ENCODE measurements at regions not wholly inside any gene's neighbourhood (a gene's known extent, or its start where the extent isn't known, plus 50 kb on each side); places are given as distances from the start of the nearest gene placed in this dataset.

DNA sequence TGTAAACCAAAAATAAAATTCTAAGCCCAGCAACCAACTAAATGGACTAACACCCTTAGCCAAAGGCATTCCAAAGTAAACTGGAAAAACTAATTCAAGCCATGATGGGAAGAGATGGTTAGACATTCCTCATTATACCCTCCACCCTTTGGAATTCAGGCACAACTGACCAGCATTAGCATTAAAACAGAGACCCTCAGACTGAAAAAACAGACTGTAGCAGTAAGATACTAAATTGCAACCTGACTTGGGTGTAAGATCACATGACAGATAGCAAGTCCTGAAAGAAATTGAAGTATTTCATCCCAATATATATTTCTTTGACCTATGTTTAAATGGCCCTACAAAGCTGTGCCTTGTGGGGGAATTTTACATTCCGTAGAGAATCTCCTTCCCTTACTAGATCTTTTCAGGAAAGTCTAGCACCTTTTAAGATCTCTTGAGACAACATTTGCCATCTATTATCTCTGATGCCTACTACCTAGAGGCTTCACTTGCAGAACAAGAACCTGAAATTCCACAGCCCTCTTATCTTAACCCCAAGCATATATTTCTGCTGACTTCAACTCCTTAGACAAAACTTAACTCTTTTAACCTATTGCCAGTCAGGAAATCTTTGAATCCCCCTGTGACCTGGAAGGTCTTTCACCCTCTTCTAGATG, 750.2 kb upstream of the IGFBP3 start:
- ATAC-seq, result peak; percentile 92
- H3K27ac Mint-ChIP-seq, result peak overlapping the region; percentile 83

DNA sequence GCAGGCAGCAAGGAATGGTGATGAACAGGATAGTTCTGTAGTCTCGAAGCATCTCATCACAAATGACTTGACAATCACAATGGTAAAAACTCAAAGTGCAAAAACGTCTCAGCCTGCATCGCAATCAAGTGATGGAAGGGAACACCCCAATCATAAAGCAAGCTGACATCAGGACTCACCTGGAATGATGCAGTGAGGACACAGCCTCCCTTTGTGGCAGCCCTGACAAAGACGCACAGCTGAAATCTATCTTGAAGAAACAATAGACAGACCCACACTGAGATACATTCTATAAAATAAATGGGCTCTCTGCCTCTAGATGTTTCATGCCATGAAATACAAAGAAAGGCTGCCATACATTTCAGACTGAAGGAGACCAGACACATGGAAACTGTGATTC, 748.0 kb upstream of the IGFBP3 start:
- ATAC-seq (no peak), DNase-seq (ENCODE audit: low spot score) (no peak)
- POLR2A ChIA-PET, result no interaction called here
- Mint-ChIP-seq H3K9me3 (peaks cover 28% of the 10 kb centered on the region), H3K27me3 (ENCODE audit: low read depth) (no peaks in the 10 kb centered on the region), H3K4me3 (no peak overlapping the region), H3K36me3 (peaks cover 17% of the 10 kb centered on the region), H3K27ac (no peak overlapping the region), H3K4me1 (peaks cover 29% of the 10 kb centered on the region)
- CTCF ChIA-PET, result no interaction called here
- TF ChIP-seq EMX1 (CRISPR knock-in tag; IDR thresholded peaks at IDR 0.05) (no peak), FOXJ3 (CRISPR knock-in tag; IDR thresholded peaks at IDR 0.05; ENCODE audit: borderline replicate concordance) (no peak), PRRX2 (CRISPR knock-in tag; IDR thresholded peaks at IDR 0.05) (no peak), NR2C2 (CRISPR knock-in tag; IDR thresholded peaks at IDR 0.05) (no peak), ZNF138 (CRISPR knock-in tag; conservative IDR thresholded peaks at IDR 0.05) (no peak), RORB (CRISPR knock-in tag; IDR thresholded peaks at IDR 0.05) (no peak), GABPB1 (CRISPR knock-in tag; IDR thresholded peaks at IDR 0.05) (no peak), SOX15 (CRISPR knock-in tag; IDR thresholded peaks at IDR 0.05) (no peak), SMAD4 (CRISPR knock-in tag; IDR thresholded peaks at IDR 0.05) (no peak), ZNF396 (CRISPR knock-in tag; IDR thresholded peaks at IDR 0.05; ENCODE audit: borderline replicate concordance) (no peak)
- TF ChIP-seq, protein P1, sequence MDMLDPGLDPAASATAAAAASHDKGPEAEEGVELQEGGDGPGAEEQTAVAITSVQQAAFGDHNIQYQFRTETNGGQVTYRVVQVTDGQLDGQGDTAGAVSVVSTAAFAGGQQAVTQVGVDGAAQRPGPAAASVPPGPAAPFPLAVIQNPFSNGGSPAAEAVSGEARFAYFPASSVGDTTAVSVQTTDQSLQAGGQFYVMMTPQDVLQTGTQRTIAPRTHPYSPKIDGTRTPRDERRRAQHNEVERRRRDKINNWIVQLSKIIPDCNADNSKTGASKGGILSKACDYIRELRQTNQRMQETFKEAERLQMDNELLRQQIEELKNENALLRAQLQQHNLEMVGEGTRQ (CRISPR knock-in tag; IDR thresholded peaks at IDR 0.05), result no peak
- TF ChIP-seq, protein P2, sequence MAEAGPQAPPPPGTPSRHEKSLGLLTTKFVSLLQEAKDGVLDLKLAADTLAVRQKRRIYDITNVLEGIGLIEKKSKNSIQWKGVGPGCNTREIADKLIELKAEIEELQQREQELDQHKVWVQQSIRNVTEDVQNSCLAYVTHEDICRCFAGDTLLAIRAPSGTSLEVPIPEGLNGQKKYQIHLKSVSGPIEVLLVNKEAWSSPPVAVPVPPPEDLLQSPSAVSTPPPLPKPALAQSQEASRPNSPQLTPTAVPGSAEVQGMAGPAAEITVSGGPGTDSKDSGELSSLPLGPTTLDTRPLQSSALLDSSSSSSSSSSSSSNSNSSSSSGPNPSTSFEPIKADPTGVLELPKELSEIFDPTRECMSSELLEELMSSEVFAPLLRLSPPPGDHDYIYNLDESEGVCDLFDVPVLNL (CRISPR knock-in tag; IDR thresholded peaks at IDR 0.05; ENCODE audit: borderline replicate concordance, low read depth), result no peak
- TF ChIP-seq, protein P3, sequence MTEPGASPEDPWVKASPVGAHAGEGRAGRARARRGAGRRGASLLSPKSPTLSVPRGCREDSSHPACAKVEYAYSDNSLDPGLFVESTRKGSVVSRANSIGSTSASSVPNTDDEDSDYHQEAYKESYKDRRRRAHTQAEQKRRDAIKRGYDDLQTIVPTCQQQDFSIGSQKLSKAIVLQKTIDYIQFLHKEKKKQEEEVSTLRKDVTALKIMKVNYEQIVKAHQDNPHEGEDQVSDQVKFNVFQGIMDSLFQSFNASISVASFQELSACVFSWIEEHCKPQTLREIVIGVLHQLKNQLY (CRISPR knock-in tag; IDR thresholded peaks at IDR 0.05), result no peak
- TF ChIP-seq, protein P4, sequence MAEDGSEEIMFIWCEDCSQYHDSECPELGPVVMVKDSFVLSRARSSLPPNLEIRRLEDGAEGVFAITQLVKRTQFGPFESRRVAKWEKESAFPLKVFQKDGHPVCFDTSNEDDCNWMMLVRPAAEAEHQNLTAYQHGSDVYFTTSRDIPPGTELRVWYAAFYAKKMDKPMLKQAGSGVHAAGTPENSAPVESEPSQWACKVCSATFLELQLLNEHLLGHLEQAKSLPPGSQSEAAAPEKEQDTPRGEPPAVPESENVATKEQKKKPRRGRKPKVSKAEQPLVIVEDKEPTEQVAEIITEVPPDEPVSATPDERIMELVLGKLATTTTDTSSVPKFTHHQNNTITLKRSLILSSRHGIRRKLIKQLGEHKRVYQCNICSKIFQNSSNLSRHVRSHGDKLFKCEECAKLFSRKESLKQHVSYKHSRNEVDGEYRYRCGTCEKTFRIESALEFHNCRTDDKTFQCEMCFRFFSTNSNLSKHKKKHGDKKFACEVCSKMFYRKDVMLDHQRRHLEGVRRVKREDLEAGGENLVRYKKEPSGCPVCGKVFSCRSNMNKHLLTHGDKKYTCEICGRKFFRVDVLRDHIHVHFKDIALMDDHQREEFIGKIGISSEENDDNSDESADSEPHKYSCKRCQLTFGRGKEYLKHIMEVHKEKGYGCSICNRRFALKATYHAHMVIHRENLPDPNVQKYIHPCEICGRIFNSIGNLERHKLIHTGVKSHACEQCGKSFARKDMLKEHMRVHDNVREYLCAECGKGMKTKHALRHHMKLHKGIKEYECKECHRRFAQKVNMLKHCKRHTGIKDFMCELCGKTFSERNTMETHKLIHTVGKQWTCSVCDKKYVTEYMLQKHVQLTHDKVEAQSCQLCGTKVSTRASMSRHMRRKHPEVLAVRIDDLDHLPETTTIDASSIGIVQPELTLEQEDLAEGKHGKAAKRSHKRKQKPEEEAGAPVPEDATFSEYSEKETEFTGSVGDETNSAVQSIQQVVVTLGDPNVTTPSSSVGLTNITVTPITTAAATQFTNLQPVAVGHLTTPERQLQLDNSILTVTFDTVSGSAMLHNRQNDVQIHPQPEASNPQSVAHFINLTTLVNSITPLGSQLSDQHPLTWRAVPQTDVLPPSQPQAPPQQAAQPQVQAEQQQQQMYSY (CRISPR knock-in tag; IDR thresholded peaks at IDR 0.05), result no peak

More for the DNA sequence above, 750.2 kb upstream of the IGFBP3 start:
- POLR2A ChIA-PET, result no interaction called here
- Mint-ChIP-seq H3K36me3 (peaks cover 17% of the 10 kb centered on the region), H3K27me3 (ENCODE audit: low read depth) (no peaks in the 10 kb centered on the region), H3K4me3 (no peak overlapping the region), H3K4me1 (peaks cover 33% of the 10 kb centered on the region), H3K9me3 (peaks cover 23% of the 10 kb centered on the region)
- TF ChIP-seq, protein P5, sequence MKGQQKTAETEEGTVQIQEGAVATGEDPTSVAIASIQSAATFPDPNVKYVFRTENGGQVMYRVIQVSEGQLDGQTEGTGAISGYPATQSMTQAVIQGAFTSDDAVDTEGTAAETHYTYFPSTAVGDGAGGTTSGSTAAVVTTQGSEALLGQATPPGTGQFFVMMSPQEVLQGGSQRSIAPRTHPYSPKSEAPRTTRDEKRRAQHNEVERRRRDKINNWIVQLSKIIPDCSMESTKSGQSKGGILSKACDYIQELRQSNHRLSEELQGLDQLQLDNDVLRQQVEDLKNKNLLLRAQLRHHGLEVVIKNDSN (CRISPR knock-in tag; IDR thresholded peaks at IDR 0.05), result peak; percentile 30; the same call in 1 of the 2 replicates
- no peak for TF ChIP-seq ZNF671 (CRISPR knock-in tag; IDR thresholded peaks at IDR 0.05)
- no peak for TF ChIP-seq ZNF121 (CRISPR knock-in tag; IDR thresholded peaks at IDR 0.05)
- no peak for TF ChIP-seq NFE2L1 (CRISPR knock-in tag; IDR thresholded peaks at IDR 0.05)
- TF ChIP-seq, protein P1 (CRISPR knock-in tag; IDR thresholded peaks at IDR 0.05), result peak; percentile 53; the same call in 1 of the 2 replicates
- TF ChIP-seq, protein P6, sequence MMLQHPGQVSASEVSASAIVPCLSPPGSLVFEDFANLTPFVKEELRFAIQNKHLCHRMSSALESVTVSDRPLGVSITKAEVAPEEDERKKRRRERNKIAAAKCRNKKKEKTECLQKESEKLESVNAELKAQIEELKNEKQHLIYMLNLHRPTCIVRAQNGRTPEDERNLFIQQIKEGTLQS (CRISPR knock-in tag; conservative IDR thresholded peaks at IDR 0.05), result no peak
- TF ChIP-seq, protein P7, sequence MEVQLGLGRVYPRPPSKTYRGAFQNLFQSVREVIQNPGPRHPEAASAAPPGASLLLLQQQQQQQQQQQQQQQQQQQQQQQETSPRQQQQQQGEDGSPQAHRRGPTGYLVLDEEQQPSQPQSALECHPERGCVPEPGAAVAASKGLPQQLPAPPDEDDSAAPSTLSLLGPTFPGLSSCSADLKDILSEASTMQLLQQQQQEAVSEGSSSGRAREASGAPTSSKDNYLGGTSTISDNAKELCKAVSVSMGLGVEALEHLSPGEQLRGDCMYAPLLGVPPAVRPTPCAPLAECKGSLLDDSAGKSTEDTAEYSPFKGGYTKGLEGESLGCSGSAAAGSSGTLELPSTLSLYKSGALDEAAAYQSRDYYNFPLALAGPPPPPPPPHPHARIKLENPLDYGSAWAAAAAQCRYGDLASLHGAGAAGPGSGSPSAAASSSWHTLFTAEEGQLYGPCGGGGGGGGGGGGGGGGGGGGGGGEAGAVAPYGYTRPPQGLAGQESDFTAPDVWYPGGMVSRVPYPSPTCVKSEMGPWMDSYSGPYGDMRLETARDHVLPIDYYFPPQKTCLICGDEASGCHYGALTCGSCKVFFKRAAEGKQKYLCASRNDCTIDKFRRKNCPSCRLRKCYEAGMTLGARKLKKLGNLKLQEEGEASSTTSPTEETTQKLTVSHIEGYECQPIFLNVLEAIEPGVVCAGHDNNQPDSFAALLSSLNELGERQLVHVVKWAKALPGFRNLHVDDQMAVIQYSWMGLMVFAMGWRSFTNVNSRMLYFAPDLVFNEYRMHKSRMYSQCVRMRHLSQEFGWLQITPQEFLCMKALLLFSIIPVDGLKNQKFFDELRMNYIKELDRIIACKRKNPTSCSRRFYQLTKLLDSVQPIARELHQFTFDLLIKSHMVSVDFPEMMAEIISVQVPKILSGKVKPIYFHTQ (CRISPR knock-in tag; IDR thresholded peaks at IDR 0.05), result no peak
- no peak for TF ChIP-seq IRF2 (CRISPR knock-in tag; IDR thresholded peaks at IDR 0.05; ENCODE audit: borderline replicate concordance, low read depth)
- DNase-seq (ENCODE audit: low spot score), result no peak
- CTCF ChIA-PET, result no interaction called here
